SU-DHL-6 (cell line): ENCODE measurements at regions not wholly inside any gene's neighbourhood (a gene's known extent, or its start where the extent isn't known, plus 50 kb on each side); places are given as distances from the start of the nearest gene placed in this dataset.

Source experiments
- H2AFZ ChIP-seq: fragments of 200-600 bp; sonication (generic); 2 replicates; pipeline ENCODE4 v1.6.1; 2014; ENCODE audit warnings: low read depth, mild to moderate bottlenecking, moderate library complexity, mixed read lengths, antibody characterized with exemption, low read length; ENCODE audit not compliant: severe bottlenecking
- H3F3A ChIP-seq: fragments of 200-600 bp; shearing (Covaris generic); 2 replicates; pipeline ENCODE4 v1.6.0; 2016; ENCODE audit warnings: antibody characterized with exemption, mild to moderate bottlenecking; ENCODE audit not compliant: insufficient read depth
- H3K27ac ChIP-seq: fragments of 200-600 bp; sonication (generic); 2 replicates; pipeline ENCODE4 v1.5.1; 2016; ENCODE audit warnings: low read depth, mild to moderate bottlenecking, low read length, moderate library complexity, mixed read lengths
- H3K27me3 ChIP-seq: fragments of 200-600 bp; sonication (generic), shearing (Covaris generic); 2 replicates; pipeline ENCODE4 v1.6.0; 2014; ENCODE audit warnings: mild to moderate bottlenecking, low read length
- H3K36me3 ChIP-seq: fragments of 200-600 bp; sonication (generic); 2 replicates; pipeline ENCODE4 v1.6.1; 2014; ENCODE audit warnings: mild to moderate bottlenecking, low read length, mixed read lengths
- H3K4me2 ChIP-seq: fragments of 300-600, 200-600 bp; shearing (Covaris generic), sonication (generic); 2 replicates; pipeline ENCODE4 v1.6.0; 2014; ENCODE audit warnings: low read length, low read depth, mild to moderate bottlenecking; ENCODE audit not compliant: poor library complexity, severe bottlenecking
- H3K4me3 ChIP-seq: fragments of 200-600 bp; sonication (generic); 2 replicates; pipeline ENCODE4 v1.5.1; 2014; ENCODE audit warnings: antibody characterized with exemption, low read length, mild to moderate bottlenecking, mixed read lengths; ENCODE audit not compliant: insufficient read depth, poor library complexity, severe bottlenecking
- H3K79me2 ChIP-seq: fragments of 200-600 bp; sonication (generic); 2 replicates; pipeline ENCODE4 v1.6.1; 2014; ENCODE audit warnings: mild to moderate bottlenecking, low read length, moderate library complexity; ENCODE audit not compliant: insufficient read depth
- H3K9ac ChIP-seq: fragments of 200-600 bp; sonication (generic); 2 replicates; pipeline ENCODE4 v1.7.0; 2014; ENCODE audit warnings: mild to moderate bottlenecking, low read length
- H3K9me2 ChIP-seq: fragments of 200-600 bp; sonication (generic); replicated peaks from 2 replicates; pipeline ENCODE4 v1.6.1; 2014; ENCODE audit warnings: low read length; ENCODE audit not compliant: insufficient read depth
- H3K9me3 ChIP-seq: fragments of 200-600 bp; sonication (generic); 2 replicates; pipeline ENCODE4 v1.6.1; 2014; ENCODE audit warnings: low read length, mixed read lengths; ENCODE audit not compliant: insufficient read depth
- H4K20me1 ChIP-seq: fragments of 200-600 bp; sonication (generic); 2 replicates; pipeline ENCODE4 v1.6.1; 2014; ENCODE audit warnings: low read depth, mild to moderate bottlenecking, antibody characterized with exemption, low read length, moderate library complexity, mixed read lengths
- CTCF ChIP-seq: fragments of 200-600 bp; sonication (generic); IDR thresholded peaks from one replicate; pipeline ENCODE4 v1.5.1; 2017; ENCODE audit warnings: antibody characterized with exemption, mild to moderate bottlenecking, low read length, moderate library complexity; ENCODE audit not compliant: insufficient read depth, poor library complexity, severe bottlenecking
- EZH2phosphoT487 ChIP-seq: fragments of 200-600 bp; sonication (generic), shearing (Covaris generic); conservative IDR thresholded peaks from 2 replicates; pipeline ENCODE4 v1.6.1; 2018; ENCODE audit warnings: mild to moderate bottlenecking, antibody characterized with exemption, low read length, moderate library complexity, mixed read lengths

DNA sequence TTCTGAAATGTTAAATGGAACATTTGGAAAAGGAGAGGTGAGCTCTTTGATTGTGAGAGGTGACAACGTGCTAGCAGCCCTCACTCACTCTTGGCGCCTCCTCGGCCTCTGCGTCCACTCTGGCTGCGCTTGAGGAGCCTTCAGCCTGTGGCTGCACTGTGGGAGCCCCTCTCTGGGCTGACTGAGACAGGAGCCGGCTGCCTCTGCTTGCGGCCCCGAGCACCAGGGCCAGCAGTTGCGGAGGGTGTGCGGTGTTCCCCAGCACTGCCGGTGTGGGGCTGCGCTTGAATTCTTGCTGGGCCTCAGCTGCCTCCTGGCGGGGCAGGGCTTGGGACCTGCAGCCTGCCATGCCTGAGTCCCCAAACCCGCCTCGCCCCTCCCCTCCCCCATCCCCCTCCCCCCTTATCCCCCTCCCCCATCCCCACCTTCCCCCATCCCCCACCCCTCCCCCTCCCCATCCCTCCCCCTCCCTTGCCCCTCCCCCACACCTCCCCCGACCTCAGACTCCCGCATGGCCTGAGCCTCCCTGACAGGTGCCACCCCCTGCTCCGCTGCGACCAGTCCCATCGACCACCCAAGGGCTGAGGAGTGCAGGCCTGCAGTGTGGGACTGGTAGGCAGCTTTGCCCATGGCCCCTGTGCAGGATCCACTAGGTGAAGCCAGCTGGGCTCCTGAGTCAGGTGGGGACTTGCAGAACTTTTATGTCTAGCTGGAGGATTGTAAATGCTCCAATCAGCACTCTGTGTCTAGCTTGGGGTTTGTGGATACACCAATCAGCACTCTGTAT lies 411.0 kb downstream of the OLFM4 start:
- H3K9me2 ChIP-seq, result no peaks in the 10 kb centered on the region
- H3K27ac ChIP-seq, result no peak overlapping the region
- no peaks in the 10 kb centered on the region for H3K36me3 ChIP-seq
- no peaks in the 10 kb centered on the region for H4K20me1 ChIP-seq
- no peak overlapping the region for H2AFZ ChIP-seq
- H3K79me2 ChIP-seq, result no peaks in the 10 kb centered on the region
- no peaks in the 10 kb centered on the region for H3K9me3 ChIP-seq
- no peaks in the 10 kb centered on the region for H3F3A ChIP-seq
- TF ChIP-seq EZH2phosphoT487 (no peak), CTCF (no peak)
- no peaks in the 10 kb centered on the region for H3K27me3 ChIP-seq
- no peak overlapping the region for H3K4me3 ChIP-seq
- H3K9ac ChIP-seq, result no peak overlapping the region
- no peak overlapping the region for H3K4me2 ChIP-seq

- Histone ChIP-seq H3K79me2 (no peaks in the 10 kb centered on the region), H3K4me3 (no peak overlapping the region), H3K4me2 (no peak overlapping the region), H2AFZ (no peak overlapping the region), H3K27me3 (no peaks in the 10 kb centered on the region), H3F3A (no peaks in the 10 kb centered on the region), H3K27ac (no peak overlapping the region), H4K20me1 (no peaks in the 10 kb centered on the region), H3K9me3 (no peaks in the 10 kb centered on the region), H3K9ac (no peak overlapping the region), H3K9me2 (no peaks in the 10 kb centered on the region), H3K36me3 (no peaks in the 10 kb centered on the region)
- no peak for TF ChIP-seq CTCF
- TF ChIP-seq EZH2phosphoT487, result no peak
Measured at GRCh38 chr13:53442979-53443378, 414.4 kb downstream of the OLFM4 start.

- Histone ChIP-seq H3K36me3 (no peaks in the 10 kb centered on the region), H3F3A (no peaks in the 10 kb centered on the region), H3K79me2 (no peaks in the 10 kb centered on the region), H3K27ac (no peak overlapping the region), H3K4me3 (no peak overlapping the region), H3K9me2 (no peaks in the 10 kb centered on the region), H3K9ac (no peak overlapping the region), H4K20me1 (no peaks in the 10 kb centered on the region), H3K4me2 (no peak overlapping the region), H2AFZ (no peak overlapping the region), H3K9me3 (peaks cover 5% of the 10 kb centered on the region; the same call in 1 of the 2 replicates), H3K27me3 (no peaks in the 10 kb centered on the region)
- no peak for TF ChIP-seq CTCF
- no peak for TF ChIP-seq EZH2phosphoT487
Measured at GRCh38 chr13:53445686-53446085, 417.1 kb downstream of the OLFM4 start.
